Activated T-cell treated with anti-CD3 and anti-CD28 coated beads, Interleukin-2, amount 50 U/mL, for 4 hours (primary cell): ENCODE measurements at regions not wholly inside any gene's neighbourhood (a gene's known extent, or its start where the extent isn't known, plus 50 kb on each side); places are given as distances from the start of the nearest gene placed in this dataset.

Source experiments
- ATAC-seq, 2 donors: fragments of 200-7000 bp; cut with Tn5 transposase; one replicate each; pipeline ENCODE4 v1.10.0; 2021
- DNase-seq: peaks from one replicate; pipeline ENCODE4 v3.0.0-alpha.2; 2020
- H3K27me3 Mint-ChIP-seq: one replicate; pipeline ENCODE4 v1.8.0; 2021; ENCODE audit warnings: low read depth, mixed read lengths
- H3K36me3 Mint-ChIP-seq: one replicate; pipeline ENCODE4 v1.8.0; 2022; ENCODE audit warnings: mixed read lengths; ENCODE audit not compliant: insufficient read depth
- H3K4me1 Mint-ChIP-seq: one replicate; pipeline ENCODE4 v1.8.0; 2021; ENCODE audit warnings: low read depth, mixed read lengths
- H3K4me3 Mint-ChIP-seq: one replicate; pipeline ENCODE4 v1.8.0; 2021; ENCODE audit warnings: mild to moderate bottlenecking, moderate library complexity, mixed read lengths
- H3K9me3 Mint-ChIP-seq: one replicate; pipeline ENCODE4 v1.8.0; 2021; ENCODE audit warnings: mixed read lengths

DNA sequence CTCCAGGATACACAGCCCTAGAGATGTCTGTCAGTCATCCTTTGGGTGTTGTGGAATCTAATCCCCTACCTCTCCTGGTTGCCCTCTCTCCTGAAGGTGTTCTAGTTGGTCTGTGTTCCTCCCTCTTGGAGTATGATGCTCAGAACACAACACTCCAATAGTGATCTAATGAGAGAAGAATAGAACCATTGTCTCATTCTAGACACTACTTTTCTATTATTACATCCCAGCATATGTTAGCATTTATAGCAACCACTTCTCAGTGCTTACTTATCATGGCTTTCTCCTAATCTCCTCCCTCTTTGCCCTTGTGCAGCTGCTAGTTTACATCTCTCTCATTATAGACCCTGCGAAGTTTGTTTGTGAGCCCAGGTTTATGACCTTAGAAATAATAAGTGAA is 109.0 kb downstream of the UNC5CL start:
- Mint-ChIP-seq H3K27me3 (peaks cover 16% of the 10 kb centered on the region), H3K4me1 (no peaks in the 10 kb centered on the region), H3K36me3 (no peaks in the 10 kb centered on the region), H3K9me3 (no peaks in the 10 kb centered on the region), H3K4me3 (no peak overlapping the region)
- ATAC-seq (no peak), DNase-seq (no peak)

DNA sequence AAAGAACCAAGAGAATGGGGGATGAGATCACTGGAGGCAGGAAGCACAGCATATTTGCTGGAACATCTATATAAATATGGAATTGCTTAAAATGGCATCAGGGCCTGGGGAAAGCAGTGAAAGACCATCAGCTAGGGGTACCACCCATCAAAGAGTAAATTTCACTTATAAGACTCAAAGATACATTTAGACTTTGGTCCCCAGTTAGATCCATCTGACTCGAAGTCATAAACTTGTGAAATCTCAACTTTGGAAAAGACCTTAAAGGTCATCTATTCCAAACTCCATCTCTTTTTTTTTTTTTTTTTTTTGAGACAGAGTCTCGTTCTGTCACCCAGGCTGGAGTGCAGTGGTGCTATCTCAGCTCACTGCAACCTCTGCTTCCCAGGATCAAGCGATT is 109.8 kb downstream of the UNC5CL start:
- no peak overlapping the region for H3K4me3 Mint-ChIP-seq
- no peaks in the 10 kb centered on the region for H3K9me3 Mint-ChIP-seq
- no peaks in the 10 kb centered on the region for H3K36me3 Mint-ChIP-seq
- H3K4me1 Mint-ChIP-seq, result no peaks in the 10 kb centered on the region
- no peak for ATAC-seq
- DNase-seq, result no peak
- peaks cover 12% of the 10 kb centered on the region for H3K27me3 Mint-ChIP-seq

DNA sequence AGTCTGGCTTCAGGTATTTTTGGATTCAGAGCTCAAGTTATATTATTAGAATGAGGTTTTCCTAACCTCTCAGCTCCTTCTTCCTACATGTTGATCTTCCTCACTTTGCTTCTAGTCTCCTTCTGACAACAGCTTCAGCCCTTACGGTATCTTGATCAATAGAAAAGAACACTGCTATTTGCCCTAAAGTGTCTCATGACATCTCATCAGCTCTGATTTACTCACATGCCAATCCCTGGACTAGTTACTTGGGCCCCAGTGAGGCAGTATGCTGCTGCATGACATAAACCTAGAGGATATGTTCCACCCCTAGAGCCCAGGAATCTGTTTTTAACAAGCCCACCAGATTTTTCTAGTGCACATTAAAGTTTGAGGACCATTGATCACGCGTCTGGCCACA is 110.3 kb downstream of the UNC5CL start:
- peaks cover 11% of the 10 kb centered on the region for H3K27me3 Mint-ChIP-seq
- no peaks in the 10 kb centered on the region for H3K36me3 Mint-ChIP-seq
- ATAC-seq (no peak), DNase-seq (no peak)
- H3K4me1 Mint-ChIP-seq, result no peaks in the 10 kb centered on the region
- no peaks in the 10 kb centered on the region for H3K9me3 Mint-ChIP-seq
- no peak overlapping the region for H3K4me3 Mint-ChIP-seq

DNA sequence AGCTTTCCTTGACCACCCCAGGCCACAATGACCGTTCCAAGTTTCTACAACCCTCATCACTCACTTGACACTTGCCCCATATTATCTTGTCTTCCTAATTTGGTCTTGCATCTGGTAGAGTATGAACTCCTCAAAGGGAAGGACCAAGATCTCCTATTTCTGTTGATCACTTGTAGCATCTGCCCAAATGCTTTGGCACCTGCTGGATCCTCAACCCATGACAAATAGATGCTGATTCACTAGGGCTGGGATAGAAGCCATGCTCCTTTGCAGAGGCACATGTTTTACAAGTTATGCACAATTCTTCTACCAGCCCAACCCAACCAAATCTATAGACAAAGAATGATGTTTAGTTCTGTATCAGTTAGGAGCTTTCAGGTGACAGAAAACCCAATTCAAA is 110.7 kb downstream of the UNC5CL start:
- no peak overlapping the region for H3K4me3 Mint-ChIP-seq
- no peaks in the 10 kb centered on the region for H3K4me1 Mint-ChIP-seq
- peaks cover 6% of the 10 kb centered on the region for H3K27me3 Mint-ChIP-seq
- no peak for ATAC-seq
- H3K9me3 Mint-ChIP-seq, result no peaks in the 10 kb centered on the region
- H3K36me3 Mint-ChIP-seq, result no peaks in the 10 kb centered on the region
- DNase-seq, result no peak

DNA sequence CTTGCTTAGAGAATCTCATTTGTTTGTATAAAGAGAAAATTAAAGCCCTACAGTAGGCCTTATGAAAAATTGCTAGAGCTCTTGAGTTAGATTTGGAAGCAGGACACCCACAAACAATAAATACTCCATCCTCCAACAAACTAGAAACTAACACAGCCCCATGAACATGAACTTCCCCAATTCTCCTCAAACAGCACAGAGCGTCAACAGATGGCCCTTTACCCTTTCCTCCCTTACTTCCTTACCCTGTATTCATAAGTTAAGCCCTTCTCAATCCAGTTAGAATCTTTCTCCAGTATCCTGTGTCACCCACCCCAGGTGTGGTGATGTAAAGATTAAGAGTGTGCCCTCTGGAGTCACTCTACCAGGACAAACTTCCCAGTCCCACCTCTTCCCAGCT is 113.7 kb downstream of the UNC5CL start:
- Mint-ChIP-seq H3K36me3 (no peaks in the 10 kb centered on the region), H3K27me3 (peaks cover 6% of the 10 kb centered on the region), H3K4me1 (no peaks in the 10 kb centered on the region), H3K4me3 (no peak overlapping the region), H3K9me3 (no peaks in the 10 kb centered on the region)
- ATAC-seq (no peak), DNase-seq (no peak)

DNA sequence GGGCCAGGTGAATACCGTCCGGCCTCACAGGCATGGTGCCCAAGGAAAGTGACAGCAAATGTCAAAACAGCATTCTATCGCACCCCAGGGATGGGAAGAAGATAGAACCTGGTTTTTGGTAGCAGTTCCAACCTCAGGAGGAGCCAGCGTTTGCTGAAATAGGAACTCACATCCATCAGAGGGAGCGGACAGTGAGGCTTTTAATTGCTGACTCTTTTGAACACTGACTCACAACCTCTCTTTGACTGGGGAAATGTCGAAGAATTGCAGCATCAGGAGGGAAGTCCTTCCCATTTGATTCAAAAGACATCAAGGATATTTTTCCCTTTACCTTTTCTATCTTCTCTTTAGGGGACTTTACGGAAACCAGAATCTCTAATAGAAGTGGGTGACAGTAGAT is 114.2 kb downstream of the UNC5CL start:
- no peaks in the 10 kb centered on the region for H3K9me3 Mint-ChIP-seq
- H3K36me3 Mint-ChIP-seq, result no peaks in the 10 kb centered on the region
- DNase-seq (no peak), ATAC-seq (no peak)
- H3K27me3 Mint-ChIP-seq, result peaks cover 6% of the 10 kb centered on the region
- no peaks in the 10 kb centered on the region for H3K4me1 Mint-ChIP-seq
- no peak overlapping the region for H3K4me3 Mint-ChIP-seq

DNA sequence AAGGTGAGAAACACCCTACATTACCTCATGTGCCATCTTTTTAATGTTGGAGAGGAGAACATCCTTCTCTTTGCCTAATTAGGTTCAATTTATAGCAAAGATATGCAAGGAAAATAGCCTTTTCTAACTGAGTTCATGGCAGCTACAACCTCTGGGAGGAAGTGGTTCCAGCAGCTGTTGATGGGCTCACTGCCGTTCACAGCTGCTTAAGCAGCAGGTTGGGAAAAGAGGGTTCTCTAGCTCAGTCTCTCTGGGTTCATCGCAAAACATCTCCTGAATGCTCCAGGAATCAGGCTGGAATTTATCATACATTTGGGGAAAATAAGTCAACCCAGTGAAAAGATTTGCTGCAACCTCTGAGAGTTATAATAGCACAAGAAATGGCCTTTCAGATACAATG is 115.1 kb downstream of the UNC5CL start:
- Mint-ChIP-seq H3K27me3 (peaks cover 11% of the 10 kb centered on the region), H3K4me1 (no peaks in the 10 kb centered on the region), H3K36me3 (no peaks in the 10 kb centered on the region), H3K4me3 (no peak overlapping the region), H3K9me3 (no peaks in the 10 kb centered on the region)
- ATAC-seq, result no peak
- DNase-seq, result no peak

DNA sequence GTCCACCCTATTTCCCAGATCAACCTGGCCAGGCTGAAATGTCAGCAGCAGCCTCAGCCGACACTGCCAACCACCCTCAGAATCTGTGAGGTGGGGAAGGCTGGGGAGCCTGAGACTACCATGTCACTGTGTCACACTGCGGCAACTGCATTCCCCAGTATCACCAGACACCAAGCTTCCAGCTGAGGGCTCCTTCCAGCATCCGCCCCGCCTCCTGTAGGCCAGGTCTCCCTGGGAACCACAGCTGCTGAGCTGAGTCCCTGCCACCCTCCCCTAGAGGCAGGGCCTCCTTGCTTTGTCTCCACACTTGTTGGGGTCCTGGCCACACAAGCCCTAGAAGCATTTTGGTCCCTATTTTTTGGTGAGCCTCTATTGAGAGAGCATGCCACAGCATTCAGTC is 115.7 kb downstream of the UNC5CL start:
- H3K4me1 Mint-ChIP-seq, result no peaks in the 10 kb centered on the region
- DNase-seq (no peak), ATAC-seq (no peak)
- no peaks in the 10 kb centered on the region for H3K36me3 Mint-ChIP-seq
- H3K9me3 Mint-ChIP-seq, result no peaks in the 10 kb centered on the region
- peaks cover 13% of the 10 kb centered on the region for H3K27me3 Mint-ChIP-seq
- H3K4me3 Mint-ChIP-seq, result no peak overlapping the region

DNA sequence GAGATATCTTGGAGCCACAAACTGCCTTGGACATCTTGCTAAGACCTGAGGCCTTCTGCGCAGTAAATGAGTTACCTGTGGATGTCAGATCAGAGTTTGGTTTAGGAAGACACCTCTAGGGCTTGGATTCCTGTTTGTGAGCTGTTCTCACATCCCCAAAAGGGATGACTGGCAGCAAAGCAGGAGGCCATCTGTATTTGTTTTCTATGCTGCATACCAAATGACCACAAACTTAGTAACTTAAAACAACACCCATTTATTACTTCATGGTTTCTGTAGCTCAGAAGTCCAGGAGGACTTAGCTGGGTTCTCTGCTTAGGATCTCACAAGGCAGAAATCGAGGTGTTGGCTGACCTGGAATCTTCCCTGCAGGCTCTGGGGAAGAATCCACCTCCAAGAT is 116.7 kb downstream of the UNC5CL start:
- DNase-seq (no peak), ATAC-seq (no peak)
- H3K4me1 Mint-ChIP-seq, result no peaks in the 10 kb centered on the region
- no peaks in the 10 kb centered on the region for H3K9me3 Mint-ChIP-seq
- H3K36me3 Mint-ChIP-seq, result no peaks in the 10 kb centered on the region
- peaks cover 16% of the 10 kb centered on the region for H3K27me3 Mint-ChIP-seq
- no peak overlapping the region for H3K4me3 Mint-ChIP-seq

DNA sequence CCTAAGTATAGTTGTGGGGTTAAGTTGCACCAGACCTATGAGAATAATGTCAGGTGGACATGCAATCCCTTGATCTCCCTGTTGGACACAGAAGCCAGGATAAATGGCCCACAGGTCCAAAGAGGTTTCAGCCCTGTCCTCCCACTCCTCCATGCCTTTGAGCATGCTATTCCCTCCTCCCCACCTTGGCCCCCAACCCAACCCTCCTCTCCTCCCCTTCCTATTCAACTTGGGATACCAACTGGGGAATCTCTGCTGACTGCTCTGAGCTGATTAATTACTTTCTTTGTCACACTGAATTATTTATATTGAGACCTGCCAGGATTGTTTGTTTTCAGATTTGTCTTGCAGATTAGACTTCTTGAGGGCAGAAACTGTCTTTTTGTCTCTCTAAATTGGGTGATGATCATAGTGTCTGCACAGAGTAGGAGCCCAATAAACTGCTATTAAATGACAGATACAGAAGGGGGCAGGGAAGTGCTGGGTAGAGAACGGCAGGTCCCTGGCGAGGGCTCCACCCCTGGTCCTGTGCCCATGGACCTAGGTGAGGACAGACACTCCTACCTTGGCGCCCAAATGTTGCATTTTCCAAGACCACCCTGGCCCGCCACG is 120.9 kb downstream of the UNC5CL start:
- Mint-ChIP-seq H3K4me1 (no peaks in the 10 kb centered on the region), H3K9me3 (no peaks in the 10 kb centered on the region), H3K27me3 (peaks cover 13% of the 10 kb centered on the region), H3K36me3 (no peaks in the 10 kb centered on the region), H3K4me3 (no peak overlapping the region)
- ATAC-seq (no peak), DNase-seq (no peak)

DNA sequence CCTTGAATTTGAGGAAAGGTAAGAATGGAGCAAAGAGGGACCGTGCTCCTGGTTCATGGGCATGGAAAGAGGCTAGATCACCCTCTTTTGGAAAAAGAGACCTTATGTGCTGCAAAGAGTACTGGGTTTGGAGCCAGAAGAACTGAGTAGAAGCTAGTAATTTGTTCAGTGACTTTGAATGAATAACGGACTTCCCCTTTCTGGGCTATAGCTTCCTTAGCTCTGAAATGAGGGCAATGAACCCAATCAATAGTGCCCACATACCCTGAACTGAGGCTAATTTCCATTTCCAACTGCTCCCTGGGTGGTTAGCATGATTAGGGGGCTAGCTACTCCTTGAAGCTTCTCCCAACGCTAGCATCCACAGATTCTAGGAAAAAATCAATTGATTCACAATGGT is 121.4 kb downstream of the UNC5CL start:
- DNase-seq (no peak), ATAC-seq (no peak)
- no peaks in the 10 kb centered on the region for H3K36me3 Mint-ChIP-seq
- H3K4me3 Mint-ChIP-seq, result no peak overlapping the region
- no peaks in the 10 kb centered on the region for H3K9me3 Mint-ChIP-seq
- H3K27me3 Mint-ChIP-seq, result peaks cover 13% of the 10 kb centered on the region
- H3K4me1 Mint-ChIP-seq, result no peaks in the 10 kb centered on the region

DNA sequence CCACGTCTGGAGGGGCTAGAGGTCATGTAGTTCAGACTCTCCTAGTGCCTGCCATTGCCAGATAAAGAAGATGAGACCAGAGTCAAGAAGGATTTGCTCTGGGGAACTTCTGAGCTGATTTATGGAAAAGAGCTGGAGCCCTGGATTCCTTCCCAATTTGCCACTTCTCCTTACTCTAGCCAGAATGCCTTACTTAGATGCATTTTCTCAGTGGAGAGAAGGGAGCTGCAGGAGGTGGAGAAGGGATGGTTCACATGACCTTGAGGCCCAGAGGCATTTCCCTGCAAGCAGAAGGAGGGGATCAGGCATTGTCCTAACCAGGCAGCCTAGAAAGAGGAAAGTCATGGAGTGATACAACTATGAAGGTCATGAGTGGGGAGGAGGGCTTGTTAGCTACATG is 122.2 kb downstream of the UNC5CL start:
- H3K4me3 Mint-ChIP-seq, result no peak overlapping the region
- ATAC-seq (no peak), DNase-seq (no peak)
- peaks cover 13% of the 10 kb centered on the region for H3K27me3 Mint-ChIP-seq
- no peaks in the 10 kb centered on the region for H3K9me3 Mint-ChIP-seq
- no peaks in the 10 kb centered on the region for H3K36me3 Mint-ChIP-seq
- H3K4me1 Mint-ChIP-seq, result no peaks in the 10 kb centered on the region

DNA sequence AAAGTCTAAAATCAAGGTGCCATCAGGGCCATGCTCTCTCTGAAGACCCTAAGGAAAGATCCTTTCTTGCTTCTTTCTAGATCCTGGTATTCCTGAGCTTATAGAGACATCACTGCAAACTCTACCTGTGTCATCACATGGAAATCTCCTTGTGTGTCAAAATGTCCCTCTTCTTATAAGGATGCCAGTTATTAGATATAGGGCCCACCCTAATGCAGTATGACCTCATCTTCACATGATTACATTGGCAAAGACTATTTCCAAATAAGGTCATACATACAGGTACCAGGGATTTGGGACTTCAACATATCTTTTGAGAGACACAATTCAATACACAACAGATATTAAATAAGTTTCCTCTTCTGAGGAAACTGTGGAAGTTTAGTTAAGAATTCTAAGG is 123.9 kb downstream of the UNC5CL start:
- DNase-seq (no peak), ATAC-seq (no peak)
- Mint-ChIP-seq H3K4me3 (no peak overlapping the region), H3K4me1 (no peaks in the 10 kb centered on the region), H3K27me3 (peaks cover 15% of the 10 kb centered on the region), H3K36me3 (no peaks in the 10 kb centered on the region), H3K9me3 (no peaks in the 10 kb centered on the region)

DNA sequence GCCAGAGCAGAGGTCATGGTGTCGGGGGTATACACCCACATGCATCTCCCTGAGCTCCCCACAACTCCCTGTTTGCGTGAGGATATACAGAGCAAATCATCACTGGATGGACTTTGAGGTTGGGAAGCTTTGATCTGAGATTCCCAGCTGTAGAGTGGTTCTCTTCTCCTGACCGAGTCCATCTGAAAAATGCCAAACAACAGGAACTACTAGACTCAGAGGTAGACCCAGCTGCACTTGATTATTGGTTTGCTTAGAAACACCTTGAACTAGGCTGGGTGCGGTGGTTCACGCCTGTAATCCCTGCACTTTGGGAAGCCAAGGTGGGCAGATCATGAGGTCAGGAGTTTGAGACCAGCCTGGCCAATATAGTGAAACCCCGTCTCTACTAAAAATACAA is 125.0 kb downstream of the UNC5CL start:
- ATAC-seq (no peak), DNase-seq (no peak)
- H3K4me3 Mint-ChIP-seq, result no peak overlapping the region
- H3K36me3 Mint-ChIP-seq, result no peaks in the 10 kb centered on the region
- H3K27me3 Mint-ChIP-seq, result peaks cover 11% of the 10 kb centered on the region
- H3K9me3 Mint-ChIP-seq, result no peaks in the 10 kb centered on the region
- H3K4me1 Mint-ChIP-seq, result no peaks in the 10 kb centered on the region

DNA sequence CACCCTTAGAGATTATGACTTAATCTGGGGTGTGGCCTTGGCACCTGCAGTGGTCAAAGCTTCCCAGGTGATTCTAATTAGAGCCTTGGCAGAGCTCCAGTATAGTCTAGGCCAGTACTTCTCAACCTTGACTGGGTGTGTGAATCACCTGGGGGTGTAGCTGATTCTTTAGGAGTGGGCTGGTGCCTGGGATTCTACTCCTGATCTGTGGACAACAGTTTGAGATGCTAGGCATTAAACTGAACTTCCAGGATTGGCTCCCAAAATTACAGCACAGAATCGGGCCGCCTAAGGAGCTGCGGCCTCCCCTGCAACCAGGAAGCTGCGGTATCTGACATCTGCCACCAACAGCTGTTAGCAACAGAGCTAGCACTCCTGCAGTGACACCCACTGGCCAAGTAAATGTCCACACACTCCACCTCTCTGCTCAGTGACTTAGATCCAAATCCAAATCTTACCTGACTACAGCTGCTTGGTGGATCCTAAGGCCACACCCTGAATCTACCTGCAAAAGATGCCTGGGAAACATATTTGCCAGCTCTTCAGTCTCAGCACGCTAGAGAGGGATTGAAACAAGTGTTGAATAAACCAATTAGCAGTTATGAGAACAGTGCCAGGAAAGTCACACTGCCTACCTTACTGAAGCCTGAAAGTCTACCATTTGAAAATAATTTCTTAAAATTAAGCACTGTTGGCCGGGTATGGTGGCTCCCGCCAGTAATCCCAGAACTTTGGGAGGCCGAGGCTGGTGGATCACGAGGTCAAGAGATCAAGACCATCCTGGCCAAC is 126.7 kb downstream of the UNC5CL start:
- H3K9me3 Mint-ChIP-seq, result no peaks in the 10 kb centered on the region
- no peak for DNase-seq
- peaks cover 4% of the 10 kb centered on the region for H3K36me3 Mint-ChIP-seq
- no peaks in the 10 kb centered on the region for H3K4me1 Mint-ChIP-seq
- H3K4me3 Mint-ChIP-seq, result no peak overlapping the region
- peaks cover 10% of the 10 kb centered on the region for H3K27me3 Mint-ChIP-seq
- ATAC-seq, result peak in 1 of 2 donors; percentile 56
